OCI-LY7 (cell line): ENCODE measurements at regions not wholly inside any gene's neighbourhood (a gene's known extent, or its start where the extent isn't known, plus 50 kb on each side); places are given as distances from the start of the nearest gene placed in this dataset.
"Not testable (repeated sequence)": the region's sequence is repeated elsewhere in the genome, so short reads cannot be mapped to it uniquely, and the experiment has no call there.

Source experiments
- BruUV-seq: library from RNA; stranded (reverse); fragments of 400-500 nt; replicated peaks from 2 replicates; lab custom pipeline; 2021; lab: Mats Ljungman, UMichigan
- CTCF ChIA-PET: fragments of 300-600 bp; sonication (Branson Sonifier 250); formaldehyde crosslinking; loops from one replicate; lab custom pipeline; 2022; ENCODE audit warnings: antibody characterized with exemption; ENCODE audit not compliant: unreplicated experiment; lab: Charles Lee
- POLR2A ChIA-PET: fragments of 300-600 bp; sonication (Branson Sonifier 250); formaldehyde crosslinking; loops from one replicate; lab custom pipeline; 2022; ENCODE audit warnings: antibody characterized with exemption; lab: Charles Lee
- DNase-seq: peaks from one replicate; pipeline ENCODE4 v3.0.0-alpha.2; 2015; ENCODE audit warnings: low spot score
- H2AFZ ChIP-seq: fragments of 200-600 bp; sonication (generic), shearing (Covaris generic); 2 replicates; pipeline ENCODE4 v1.6.1; 2014; ENCODE audit warnings: mild to moderate bottlenecking, antibody characterized with exemption, low read length, moderate library complexity
- H3K27ac ChIP-seq: fragments of 200-600 bp; sonication (generic); 2 replicates; pipeline ENCODE4 v1.5.1; 2014; ENCODE audit warnings: mixed run types, low read depth, mild to moderate bottlenecking, moderate library complexity, low read length, inconsistent platforms; ENCODE audit not compliant: poor library complexity, severe bottlenecking
- H3K36me3 ChIP-seq: fragments of 200-600 bp; sonication (generic); 2 replicates; pipeline ENCODE4 v1.6.1; 2014; ENCODE audit warnings: mild to moderate bottlenecking, antibody characterized with exemption, low read length, moderate library complexity, mixed read lengths; ENCODE audit not compliant: insufficient read depth
- H3K4me1 ChIP-seq: fragments of 200-600 bp; sonication (generic); 2 replicates; pipeline ENCODE4 v1.5.1; 2014; ENCODE audit warnings: mild to moderate bottlenecking, low read length; ENCODE audit not compliant: insufficient read depth, poor library complexity, severe bottlenecking
- H3K4me2 ChIP-seq: fragments of 200-600 bp; sonication (generic); 2 replicates; pipeline ENCODE4 v1.6.1; 2014; ENCODE audit warnings: mild to moderate bottlenecking, low read length
- H3K4me3 ChIP-seq: fragments of 200-600 bp; sonication (generic); 2 replicates; pipeline ENCODE4 v1.5.1; 2014; ENCODE audit warnings: mild to moderate bottlenecking, low read depth, low read length; ENCODE audit not compliant: poor library complexity, severe bottlenecking
- H3K79me2 ChIP-seq: fragments of 200-600 bp; sonication (generic); 2 replicates; pipeline ENCODE4 v1.6.1; 2016; ENCODE audit warnings: low read depth, mild to moderate bottlenecking, low read length, moderate library complexity, mixed read lengths; ENCODE audit not compliant: insufficient read depth
- H3K9me2 ChIP-seq: fragments of 200-600 bp; sonication (generic); 2 replicates; pipeline ENCODE4 v1.6.1; 2016; ENCODE audit warnings: mild to moderate bottlenecking, low read length, mixed read lengths; ENCODE audit not compliant: insufficient read depth
- H3K9me3 ChIP-seq: fragments of 200-600 bp; sonication (generic); 2 replicates; pipeline ENCODE4 v1.6.1; 2014; ENCODE audit warnings: mild to moderate bottlenecking, mixed run types, low read length, mixed read lengths
- H4K20me1 ChIP-seq: fragments of 200-600 bp; sonication (generic); 2 replicates; pipeline ENCODE4 v1.6.1; 2014; ENCODE audit warnings: mild to moderate bottlenecking, antibody characterized with exemption, low read length, moderate library complexity, mixed read lengths; ENCODE audit not compliant: insufficient read depth
- EZH2phosphoT487 ChIP-seq: fragments of 200-600 bp; sonication (generic); IDR thresholded peaks from 2 replicates; pipeline ENCODE4 v1.6.1; 2018; ENCODE audit warnings: low read depth, borderline replicate concordance, mild to moderate bottlenecking, mixed run types, antibody characterized with exemption, low read length, moderate library complexity, mixed read lengths
- intact Hi-C: fragments of 100-400 bp; cut with micrococcal nuclease; formaldehyde crosslinking; loops from one replicate; pipeline ENCODE4 v1.10.0; 2022; ENCODE audit not compliant: unreplicated experiment
- TF ChIP-seq, protein P1 (sequence below): fragments of 200-600 bp; sonication (generic); conservative IDR thresholded peaks from 2 replicates; pipeline ENCODE4 v1.5.1; 2014; ENCODE audit warnings: mild to moderate bottlenecking, antibody characterized with exemption, low read length, moderate library complexity, mixed read lengths

DNA sequence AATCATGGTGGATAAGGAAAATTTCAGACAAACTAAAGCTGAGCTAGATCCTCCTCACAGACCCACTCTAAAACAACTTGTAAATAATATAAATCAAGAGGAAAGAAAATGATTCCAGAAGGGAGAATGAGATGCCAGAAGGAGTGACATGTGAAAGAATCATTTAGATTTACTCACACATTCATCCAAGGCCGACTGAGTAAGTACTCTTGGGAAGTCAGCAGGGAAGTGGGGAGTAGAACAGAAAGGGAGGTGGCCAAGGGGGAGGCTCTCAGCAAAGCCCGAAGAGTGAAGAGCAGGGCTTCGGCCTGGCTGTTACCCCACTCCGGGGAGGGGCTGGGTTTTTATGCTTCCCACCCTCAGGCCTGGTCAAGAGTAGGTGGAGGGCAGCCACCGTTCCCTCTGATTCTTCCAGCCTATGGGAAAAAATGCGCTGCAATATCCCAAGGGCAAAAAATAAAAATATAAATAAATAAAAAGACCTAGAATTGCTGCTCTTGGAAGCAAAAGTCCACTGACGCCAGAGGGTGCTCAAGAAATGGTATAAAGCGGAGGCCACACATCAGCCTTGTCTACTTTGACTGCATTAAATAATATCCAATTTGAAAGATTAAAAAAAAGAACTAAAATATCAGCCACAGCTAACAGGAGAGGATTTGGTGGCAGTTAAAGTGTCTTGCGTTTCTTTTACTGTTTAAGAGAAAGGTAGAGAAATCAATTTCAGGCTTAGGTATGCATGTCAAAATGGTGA, 110.2 kb upstream of the COL5A1 start:
- Histone ChIP-seq H4K20me1 (no peaks in the 10 kb centered on the region), H2AFZ (no peak overlapping the region), H3K9me3 (no peaks in the 10 kb centered on the region), H3K9me2 (no peaks in the 10 kb centered on the region), H3K36me3 (no peaks in the 10 kb centered on the region), H3K27ac (no peak overlapping the region), H3K4me2 (no peak overlapping the region), H3K79me2 (no peaks in the 10 kb centered on the region), H3K4me3 (no peak overlapping the region), H3K4me1 (no peaks in the 10 kb centered on the region)
- intact Hi-C loops = no loop called here
- DNase-seq = no peak
- ChIA-PET POLR2A (no interaction called here), CTCF (no interaction called here)
- BruUV-seq = no TSS peak
- no peak for TF ChIP-seq EZH2phosphoT487
- TF ChIP-seq, protein P1, sequence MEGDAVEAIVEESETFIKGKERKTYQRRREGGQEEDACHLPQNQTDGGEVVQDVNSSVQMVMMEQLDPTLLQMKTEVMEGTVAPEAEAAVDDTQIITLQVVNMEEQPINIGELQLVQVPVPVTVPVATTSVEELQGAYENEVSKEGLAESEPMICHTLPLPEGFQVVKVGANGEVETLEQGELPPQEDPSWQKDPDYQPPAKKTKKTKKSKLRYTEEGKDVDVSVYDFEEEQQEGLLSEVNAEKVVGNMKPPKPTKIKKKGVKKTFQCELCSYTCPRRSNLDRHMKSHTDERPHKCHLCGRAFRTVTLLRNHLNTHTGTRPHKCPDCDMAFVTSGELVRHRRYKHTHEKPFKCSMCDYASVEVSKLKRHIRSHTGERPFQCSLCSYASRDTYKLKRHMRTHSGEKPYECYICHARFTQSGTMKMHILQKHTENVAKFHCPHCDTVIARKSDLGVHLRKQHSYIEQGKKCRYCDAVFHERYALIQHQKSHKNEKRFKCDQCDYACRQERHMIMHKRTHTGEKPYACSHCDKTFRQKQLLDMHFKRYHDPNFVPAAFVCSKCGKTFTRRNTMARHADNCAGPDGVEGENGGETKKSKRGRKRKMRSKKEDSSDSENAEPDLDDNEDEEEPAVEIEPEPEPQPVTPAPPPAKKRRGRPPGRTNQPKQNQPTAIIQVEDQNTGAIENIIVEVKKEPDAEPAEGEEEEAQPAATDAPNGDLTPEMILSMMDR = no peak

GRCh38 chr9:134532084-134532483, 109.5 kb upstream of the COL5A1 start:
- CTCF ChIA-PET = no interaction called here
- BruUV-seq = no TSS peak
- H3K9me2 ChIP-seq = no peaks in the 10 kb centered on the region
- no peak for DNase-seq
- no peak overlapping the region for H3K27ac ChIP-seq
- intact Hi-C loops = no loop called here
- no peak overlapping the region for H2AFZ ChIP-seq
- H3K36me3 ChIP-seq = no peaks in the 10 kb centered on the region
- H3K4me1 ChIP-seq = no peaks in the 10 kb centered on the region
- no peak overlapping the region for H3K4me2 ChIP-seq
- H3K9me3 ChIP-seq = no peaks in the 10 kb centered on the region
- POLR2A ChIA-PET = no interaction called here
- H4K20me1 ChIP-seq = no peaks in the 10 kb centered on the region
- TF ChIP-seq, protein P1 = no peak
- TF ChIP-seq EZH2phosphoT487 = no peak
- no peak overlapping the region for H3K4me3 ChIP-seq
- no peaks in the 10 kb centered on the region for H3K79me2 ChIP-seq

DNA sequence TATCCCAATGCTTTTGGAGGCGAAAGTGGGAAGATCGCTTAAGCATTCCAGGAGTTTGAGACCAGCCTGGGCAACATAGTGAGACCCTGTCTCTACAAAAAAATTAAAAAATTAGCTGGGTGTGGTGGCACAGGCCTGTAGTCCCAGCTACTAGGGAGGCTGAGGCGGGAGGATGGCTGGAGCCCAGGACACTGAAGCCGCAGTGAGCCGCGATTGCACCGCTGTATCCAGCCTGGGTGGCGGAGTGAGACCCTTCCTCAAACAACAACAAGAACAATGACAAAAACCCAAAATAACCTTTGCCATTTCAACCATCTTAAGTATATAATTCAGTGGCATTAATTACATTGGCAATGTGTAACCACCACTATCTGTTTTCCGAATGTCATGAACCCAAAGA, 108.9 kb upstream of the COL5A1 start:
- not testable (repeated sequence) for DNase-seq, BruUV-seq

More for the DNA sequence above, 108.9 kb upstream of the COL5A1 start:
- POLR2A ChIA-PET, CTCF ChIA-PET, H3K27ac ChIP-seq, H3K9me3 ChIP-seq, H3K36me3 ChIP-seq, H3K4me1 ChIP-seq, H4K20me1 ChIP-seq, intact Hi-C loops, H2AFZ ChIP-seq, H3K9me2 ChIP-seq, H3K79me2 ChIP-seq, H3K4me3 ChIP-seq, H3K4me2 ChIP-seq: not testable (repeated sequence)
